Calu3 (cell line): ENCODE measurements at regions not wholly inside any gene's neighbourhood (a gene's known extent, or its start where the extent isn't known, plus 50 kb on each side); places are given as distances from the start of the nearest gene placed in this dataset.
A peak's percentile ranks its signal among the peaks of the same experiment; 100 is the strongest.

Experiments used
- BruUV-seq: library from RNA; stranded (reverse); fragments of 400-500 nt; replicated peaks from 2 replicates; lab custom pipeline; 2021; lab: Mats Ljungman, UMichigan
- CTCF ChIA-PET: fragments of 300-600 bp; sonication (Branson Sonifier 250); formaldehyde crosslinking; loops from one replicate; lab custom pipeline; 2022; ENCODE audit warnings: antibody characterized with exemption; lab: Charles Lee
- DNase-seq: peaks from one replicate; pipeline ENCODE4 v3.0.0; 2022
- H3K27ac Mint-ChIP-seq: one replicate; pipeline ENCODE4 v1.8.0; 2022; ENCODE audit warnings: mixed read lengths; ENCODE audit not compliant: unreplicated experiment
- H3K27me3 Mint-ChIP-seq: one replicate; pipeline ENCODE4 v1.8.0; 2022; ENCODE audit warnings: mixed read lengths; ENCODE audit not compliant: unreplicated experiment
- H3K36me3 Mint-ChIP-seq: one replicate; pipeline ENCODE4 v1.8.0; 2022; ENCODE audit warnings: mild to moderate bottlenecking, moderate library complexity, mixed read lengths; ENCODE audit not compliant: insufficient read depth, unreplicated experiment
- H3K4me1 Mint-ChIP-seq: one replicate; pipeline ENCODE4 v1.8.0; 2022; ENCODE audit warnings: mild to moderate bottlenecking, low read depth, mixed read lengths; ENCODE audit not compliant: unreplicated experiment
- H3K4me3 Mint-ChIP-seq: one replicate; pipeline ENCODE4 v1.8.0; 2022; ENCODE audit warnings: mild to moderate bottlenecking, low read depth, moderate library complexity, mixed read lengths; ENCODE audit not compliant: unreplicated experiment
- H3K9me3 Mint-ChIP-seq: one replicate; pipeline ENCODE4 v1.8.0; 2022; ENCODE audit warnings: low read depth, mixed read lengths; ENCODE audit not compliant: unreplicated experiment
- CTCF ChIP-seq: fragments of 200-600 bp; IDR thresholded peaks from one replicate; pipeline ENCODE4 v1.8.0; 2022; ENCODE audit warnings: antibody characterized with exemption; ENCODE audit not compliant: unreplicated experiment
- intact Hi-C: fragments of 100-400 bp; cut with micrococcal nuclease; formaldehyde crosslinking; loops from one replicate; pipeline ENCODE4 v1.10.0; 2022; ENCODE audit not compliant: unreplicated experiment

- no peaks in the 10 kb centered on the region for H3K36me3 Mint-ChIP-seq
- BruUV-seq: no TSS peak
- H3K9me3 Mint-ChIP-seq: no peaks in the 10 kb centered on the region
- no peak for TF ChIP-seq CTCF
- no peaks in the 10 kb centered on the region for H3K4me1 Mint-ChIP-seq
- intact Hi-C loops: loop anchor here (10.0 kb wide), 1 partner anchor 157 kb away; no protein-coding TSS in a partner anchor
- DNase-seq: no peak
- H3K4me3 Mint-ChIP-seq: no peak overlapping the region
- no peak overlapping the region for H3K27ac Mint-ChIP-seq
- CTCF ChIA-PET: no interaction called here
- H3K27me3 Mint-ChIP-seq: no peaks in the 10 kb centered on the region
Measured at GRCh38 chr6:150651808-150652470, 52.3 kb downstream of the PLEKHG1 start.

- intact Hi-C loops: loop anchor here (10.0 kb wide), 1 partner anchor 158 kb away; no protein-coding TSS in a partner anchor
- Mint-ChIP-seq H3K27ac (no peak overlapping the region), H3K4me1 (no peaks in the 10 kb centered on the region), H3K9me3 (no peaks in the 10 kb centered on the region), H3K27me3 (no peaks in the 10 kb centered on the region), H3K4me3 (no peak overlapping the region), H3K36me3 (no peaks in the 10 kb centered on the region)
- no peak for TF ChIP-seq CTCF
- peak; percentile 16 for DNase-seq
- BruUV-seq: no TSS peak
- CTCF ChIA-PET: no interaction called here
Measured at GRCh38 chr6:150652848-150653613, 53.3 kb downstream of the PLEKHG1 start.

- Mint-ChIP-seq H3K36me3 (no peaks in the 10 kb centered on the region), H3K9me3 (no peaks in the 10 kb centered on the region), H3K27me3 (no peaks in the 10 kb centered on the region), H3K27ac (no peak overlapping the region), H3K4me3 (no peak overlapping the region), H3K4me1 (peaks cover 10% of the 10 kb centered on the region)
- intact Hi-C loops: loop anchor here (10.0 kb wide), 1 partner anchor 160 kb away; no protein-coding TSS in a partner anchor
- BruUV-seq: no TSS peak
- CTCF ChIA-PET: no interaction called here
- no peak for DNase-seq
- TF ChIP-seq CTCF: no peak
Measured at GRCh38 chr6:150654608-150655007, 54.9 kb downstream of the PLEKHG1 start.

- CTCF ChIA-PET: no interaction called here
- DNase-seq: no peak
- Mint-ChIP-seq H3K36me3 (no peaks in the 10 kb centered on the region), H3K4me3 (no peak overlapping the region), H3K27me3 (no peaks in the 10 kb centered on the region), H3K9me3 (no peaks in the 10 kb centered on the region), H3K4me1 (peaks cover 22% of the 10 kb centered on the region), H3K27ac (no peak overlapping the region)
- no peak for TF ChIP-seq CTCF
- BruUV-seq: no TSS peak
- intact Hi-C loops: loop anchor here (10.0 kb wide), 1 partner anchor 161 kb away; no protein-coding TSS in a partner anchor
Measured at GRCh38 chr6:150656156-150656555, 56.5 kb downstream of the PLEKHG1 start.
